IMR-90 (cell line): ENCODE measurements at regions not wholly inside any gene's neighbourhood (a gene's known extent, or its start where the extent isn't known, plus 50 kb on each side); places are given as distances from the start of the nearest gene placed in this dataset.

Experiments used
- ATAC-seq: fragments of 200-7000 bp; cut with Tn5 transposase; 2 replicates; pipeline ENCODE4 v1.9.1; 2020; ENCODE audit warnings: low read depth, mild to moderate bottlenecking, moderate library complexity
- BruUV-seq: library from RNA; stranded (reverse); fragments of 400-500 nt; replicated peaks from 2 replicates; lab custom pipeline; 2021; lab: Mats Ljungman, UMichigan
- CTCF ChIA-PET: fragments of 300-600 bp; formaldehyde crosslinking; extraction: SDS; loops from one replicate; lab custom pipeline; 2021; ENCODE audit warnings: antibody characterized with exemption; lab: Yijun Ruan, JAX
- POLR2A ChIA-PET: fragments of 300-600 bp; sonication (Branson Sonifier 250); formaldehyde crosslinking; loops from one replicate; lab custom pipeline; 2022; ENCODE audit warnings: antibody characterized with exemption; ENCODE audit not compliant: unreplicated experiment; lab: Charles Lee
- DNase-seq: peaks from one replicate; pipeline ENCODE4 v3.0.0; 2013
- H2AFZ ChIP-seq: replicated peaks from 2 replicates; pipeline ENCODE3; 2013; ENCODE audit warnings: low read length, mild to moderate bottlenecking; ENCODE audit not compliant: poor library complexity
- H2AK5ac ChIP-seq: 2 replicates; pipeline ENCODE4 v1.6.1; 2013; ENCODE audit warnings: low read depth, low read length, inconsistent platforms
- H2AK9ac ChIP-seq: replicated peaks from 2 replicates; pipeline ENCODE3; 2013; ENCODE audit warnings: mild to moderate bottlenecking, low read depth, low read length, moderate library complexity; ENCODE audit not compliant: poor library complexity
- H2BK120ac ChIP-seq: 2 replicates; pipeline ENCODE4 v1.6.1; 2013; ENCODE audit warnings: low read depth, low read length, inconsistent platforms
- H2BK15ac ChIP-seq: 3 replicates; pipeline ENCODE4 v1.6.1; 2013; ENCODE audit warnings: low read depth, low read length, inconsistent platforms
- H2BK20ac ChIP-seq: 2 replicates; pipeline ENCODE4 v1.6.1; 2013; ENCODE audit warnings: low read depth, mild to moderate bottlenecking, inconsistent platforms, low read length, moderate library complexity
- H2BK5ac ChIP-seq: 2 replicates; pipeline ENCODE4 v1.6.1; 2013; ENCODE audit warnings: mild to moderate bottlenecking, low read depth, low read length, inconsistent platforms; ENCODE audit not compliant: poor library complexity, severe bottlenecking
- H3K14ac ChIP-seq: replicated peaks from 2 replicates; pipeline ENCODE4 v1.6.1; 2013; ENCODE audit warnings: low read depth, low read length, inconsistent platforms
- H3K18ac ChIP-seq: 2 replicates; pipeline ENCODE4 v1.6.1; 2013; ENCODE audit warnings: low read depth, low read length, control low read depth
- H3K23ac ChIP-seq: 2 replicates; pipeline ENCODE4 v1.6.1; 2013; ENCODE audit warnings: low read depth, low read length, inconsistent platforms
- H3K27ac ChIP-seq: 2 replicates; pipeline ENCODE4 v1.5.1; 2013; ENCODE audit warnings: mild to moderate bottlenecking, control low read depth, low read length; ENCODE audit not compliant: insufficient read depth
- H3K27me3 ChIP-seq: 2 replicates; pipeline ENCODE4 v1.6.1; 2013; ENCODE audit warnings: low read length; ENCODE audit not compliant: control insufficient read depth, insufficient read depth
- H3K36me3 ChIP-seq: 2 replicates; pipeline ENCODE4 v1.6.1; 2013; ENCODE audit warnings: low read length, mixed read lengths; ENCODE audit not compliant: control insufficient read depth, insufficient read depth
- H3K4ac ChIP-seq: 2 replicates; pipeline ENCODE4 v1.6.1; 2013; ENCODE audit warnings: low read depth, low read length, inconsistent platforms
- H3K4me1 ChIP-seq: 2 replicates; pipeline ENCODE4 v1.6.1; 2013; ENCODE audit warnings: low read length, mixed read lengths; ENCODE audit not compliant: control insufficient read depth, insufficient read depth
- H3K4me2 ChIP-seq: 2 replicates; pipeline ENCODE4 v1.6.1; 2013; ENCODE audit warnings: low read depth, mild to moderate bottlenecking, control low read depth, low read length, moderate library complexity
- H3K4me3 ChIP-seq: 2 replicates; pipeline ENCODE4 v1.5.1; 2013; ENCODE audit warnings: low read depth, mild to moderate bottlenecking, control low read depth, low read length, moderate library complexity; ENCODE audit not compliant: insufficient read depth
- H3K56ac ChIP-seq: 2 replicates; pipeline ENCODE4 v1.6.1; 2013; ENCODE audit warnings: low read length, inconsistent platforms; ENCODE audit not compliant: insufficient read depth; ENCODE audit errors: extremely low read depth
- H3K79me1 ChIP-seq, 2 experiments: 2 replicates each; pipeline ENCODE4 v1.6.1; 2013; ENCODE audit warnings: low read length in 2 of 2, inconsistent platforms in 1 of 2, low read depth in 1 of 2
- H3K9ac ChIP-seq: 2 replicates; pipeline ENCODE4 v1.6.1; 2013; ENCODE audit warnings: low read depth, low read length, control low read depth
- H3K9me1 ChIP-seq: 2 replicates; pipeline ENCODE4 v1.6.1; 2013; ENCODE audit warnings: low read length, inconsistent platforms; ENCODE audit not compliant: insufficient read depth
- H3K9me3 ChIP-seq: 2 replicates; pipeline ENCODE4 v1.6.1; 2013; ENCODE audit warnings: low read length; ENCODE audit not compliant: control insufficient read depth, insufficient read depth
- H4K20me1 ChIP-seq: 2 replicates; pipeline ENCODE4 v1.6.1; 2013; ENCODE audit warnings: low read length, inconsistent platforms; ENCODE audit not compliant: insufficient read depth
- H4K5ac ChIP-seq: 2 replicates; pipeline ENCODE4 v1.6.1; 2013; ENCODE audit warnings: mild to moderate bottlenecking, low read depth, low read length, control low read depth
- H4K8ac ChIP-seq, 2 experiments: 2 replicates each; pipeline ENCODE4 v1.6.1; 2013; ENCODE audit warnings: low read depth in 2 of 2, low read length in 2 of 2, control low read depth in 1 of 2, inconsistent platforms in 1 of 2
- H4K91ac ChIP-seq: 2 replicates; pipeline ENCODE4 v1.6.1; 2013; ENCODE audit warnings: low read depth, low read length, inconsistent platforms; ENCODE audit not compliant: insufficient read depth
- CEBPB ChIP-seq: IDR thresholded peaks from 2 replicates; pipeline ENCODE4 v1.6.1; 2012; ENCODE audit warnings: low read depth, low read length, improper control_type of control experiment
- CHD1 ChIP-seq: IDR thresholded peaks from 2 replicates; pipeline ENCODE4 v1.6.1; 2012; ENCODE audit warnings: low read depth, low read length, improper control_type of control experiment
- CTCF ChIP-seq: conservative IDR thresholded peaks from 2 replicates; pipeline ENCODE4 v1.5.1; 2012; ENCODE audit warnings: mild to moderate bottlenecking, low read depth, low read length, improper control_type of control experiment
- MAFK ChIP-seq: IDR thresholded peaks from 2 replicates; pipeline ENCODE4 v1.6.1; 2012; ENCODE audit warnings: low read depth, low read length, improper control_type of control experiment
- MAZ ChIP-seq: IDR thresholded peaks from 2 replicates; pipeline ENCODE4 v1.6.1; 2012; ENCODE audit warnings: low read depth, mild to moderate bottlenecking, low read length, improper control_type of control experiment, moderate library complexity, borderline replicate concordance
- MXI1 ChIP-seq: IDR thresholded peaks from 2 replicates; pipeline ENCODE4 v1.6.1; 2012; ENCODE audit warnings: low read depth, mild to moderate bottlenecking, low read length, moderate library complexity, borderline replicate concordance
- NFE2L2 ChIP-seq: fragments of 150-350 bp; IDR thresholded peaks from 2 replicates; pipeline ENCODE4 v1.6.1; 2016; ENCODE audit warnings: low read depth, mild to moderate bottlenecking, low read length
- POLR2A ChIP-seq: IDR thresholded peaks from 2 replicates; pipeline ENCODE4 v1.6.1; 2012; ENCODE audit warnings: mild to moderate bottlenecking, low read depth, low read length
- RCOR1 ChIP-seq: IDR thresholded peaks from 2 replicates; pipeline ENCODE4 v1.6.1; 2012; ENCODE audit warnings: mild to moderate bottlenecking, low read length, improper control_type of control experiment; ENCODE audit not compliant: insufficient replicate concordance
- RFX5 ChIP-seq: IDR thresholded peaks from 2 replicates; pipeline ENCODE4 v1.8.0; 2012; ENCODE audit warnings: low read depth, mild to moderate bottlenecking, low read length, moderate library complexity
- SMC3 ChIP-seq: fragments of 150-350 bp; IDR thresholded peaks from 2 replicates; pipeline ENCODE4 v1.6.1; 2016; ENCODE audit warnings: low read depth, mild to moderate bottlenecking, antibody characterized with exemption, low read length, moderate library complexity
- USF2 ChIP-seq: fragments of 150-350 bp; IDR thresholded peaks from 2 replicates; pipeline ENCODE4 v1.6.1; 2017; ENCODE audit warnings: mild to moderate bottlenecking, antibody characterized with exemption, low read length, low read depth
- WGBS, 2 experiments: methylation state at CpG; one replicate each; pipeline versions ENCODE4 v1.1.5 to v1.1.7; 2013; ENCODE audit warnings: missing lambda C conversion rate in 2 of 2; ENCODE audit not compliant: insufficient read length in 1 of 2; ENCODE audit errors: extremely low coverage in 2 of 2; 5-methylcytosine and 5-hydroxymethylcytosine counted together
- dilution Hi-C: fragments of 300-500 bp; cut with HindIII; formaldehyde crosslinking; loops from one replicate; pipeline ENCODE4 v1.14.3; 2018; ENCODE audit warnings: low sequenced_read_pairs; ENCODE audit not compliant: unreplicated experiment
- in situ Hi-C: fragments of 300-500 bp; cut with MboI; formaldehyde crosslinking; loops from 3 replicates; pipeline ENCODE4 v1.14.3; 2019; ENCODE audit warnings: low sequenced_read_pairs, inconsistent platforms, mixed read lengths
- intact Hi-C: fragments of 100-400 bp; cut with micrococcal nuclease; formaldehyde crosslinking; loops from 2 replicates; pipeline ENCODE4 v1.10.0; 2022
- TF ChIP-seq, protein P1 (sequence below): fragments of 150-350 bp; IDR thresholded peaks from 2 replicates; pipeline ENCODE4 v1.6.1; 2016; ENCODE audit warnings: low read depth, mild to moderate bottlenecking, low read length, moderate library complexity, borderline replicate concordance

- in situ Hi-C loops: loop anchor here (25.0 kb wide), 1 partner anchor 483 kb away; no protein-coding TSS in a partner anchor
- CTCF ChIA-PET: no interaction called here
These were observed 105.8 kb upstream of the RASGRP1 start for GRCh38 chr15:38670128-38671005.

More at GRCh38 chr15:38670128-38671005, 105.8 kb upstream of the RASGRP1 start:
- H3K4me1 ChIP-seq: no peaks in the 10 kb centered on the region
- no peak overlapping the region for H4K8ac ChIP-seq
- no peak overlapping the region for H3K4me2 ChIP-seq
- 100% methylated on average over 2 of the region's 3 CpGs; no CpG with 5 or more reads in 1 of the 2 experiments for WGBS, 2 experiments
- no peak overlapping the region for H2AK9ac ChIP-seq
- H3K23ac ChIP-seq: no peak overlapping the region
- no peak overlapping the region for H2BK120ac ChIP-seq
- H2AK5ac ChIP-seq: no peak overlapping the region
- no peak overlapping the region for H4K91ac ChIP-seq
- no peak overlapping the region for H2BK15ac ChIP-seq
- no peak for DNase-seq
- H3K56ac ChIP-seq: no peak overlapping the region
- intact Hi-C loops (no loop called here), dilution Hi-C loops (no loop called here)
- H3K9me1 ChIP-seq: no peaks in the 10 kb centered on the region
- no TSS peak for BruUV-seq
- no peak for ATAC-seq
- H4K5ac ChIP-seq: no peak overlapping the region
- TF ChIP-seq, protein P1, sequence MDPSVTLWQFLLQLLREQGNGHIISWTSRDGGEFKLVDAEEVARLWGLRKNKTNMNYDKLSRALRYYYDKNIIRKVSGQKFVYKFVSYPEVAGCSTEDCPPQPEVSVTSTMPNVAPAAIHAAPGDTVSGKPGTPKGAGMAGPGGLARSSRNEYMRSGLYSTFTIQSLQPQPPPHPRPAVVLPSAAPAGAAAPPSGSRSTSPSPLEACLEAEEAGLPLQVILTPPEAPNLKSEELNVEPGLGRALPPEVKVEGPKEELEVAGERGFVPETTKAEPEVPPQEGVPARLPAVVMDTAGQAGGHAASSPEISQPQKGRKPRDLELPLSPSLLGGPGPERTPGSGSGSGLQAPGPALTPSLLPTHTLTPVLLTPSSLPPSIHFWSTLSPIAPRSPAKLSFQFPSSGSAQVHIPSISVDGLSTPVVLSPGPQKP: no peak
- TF ChIP-seq RFX5: no peak
- no peak for TF ChIP-seq USF2
- no peak for TF ChIP-seq MAZ
- TF ChIP-seq SMC3: no peak
- no peak for TF ChIP-seq NFE2L2
- no peak for TF ChIP-seq RCOR1
- no peak for TF ChIP-seq MXI1
- TF ChIP-seq POLR2A: no peak
- no peak for TF ChIP-seq CHD1
- no peak for TF ChIP-seq MAFK
- TF ChIP-seq CEBPB: no peak
- TF ChIP-seq CTCF: no peak
- H3K4ac ChIP-seq: no peak overlapping the region
- H2BK20ac ChIP-seq: no peak overlapping the region
- H4K20me1 ChIP-seq: no peaks in the 10 kb centered on the region
- no peaks in the 10 kb centered on the region for H3K79me1 ChIP-seq
- H3K27ac ChIP-seq: no peak overlapping the region
- H3K4me3 ChIP-seq: no peak overlapping the region
- peaks cover 55% of the 10 kb centered on the region for H3K27me3 ChIP-seq
- H3K36me3 ChIP-seq: no peaks in the 10 kb centered on the region
- H2BK5ac ChIP-seq: no peak overlapping the region
- POLR2A ChIA-PET: no interaction called here
- no peak overlapping the region for H3K18ac ChIP-seq
- no peak overlapping the region for H2AFZ ChIP-seq
- H3K14ac ChIP-seq: no peak overlapping the region
- no peak overlapping the region for H3K9ac ChIP-seq
- no peaks in the 10 kb centered on the region for H3K9me3 ChIP-seq
